HG03159 (cell line): ENCODE measurements at regions not wholly inside any gene's neighbourhood (a gene's known extent, or its start where the extent isn't known, plus 50 kb on each side); places are given as distances from the start of the nearest gene placed in this dataset.

ENCODE experiments used
- ATAC-seq: cut with Tn5 transposase; IDR thresholded peaks from one replicate; pipeline ENCODE4 v1.9.1; 2021; ENCODE audit warnings: mild to moderate bottlenecking, moderate library complexity; ENCODE audit not compliant: unreplicated experiment

- ATAC-seq = no peak
Observed at GRCh38 chr17:15048933-15049794, 216.0 kb downstream of the PMP22 start.

- ATAC-seq = no peak
Observed at GRCh38 chr17:15048381-15048780, 216.7 kb downstream of the PMP22 start.

- ATAC-seq = no peak
Observed at GRCh38 chr17:15042311-15042710, 222.8 kb downstream of the PMP22 start.

- ATAC-seq = no peak
Observed at GRCh38 chr17:15039366-15039765, 225.8 kb downstream of the PMP22 start.

GRCh38 chr17:15038656-15039055 is 226.5 kb downstream of the PMP22 start:
- ATAC-seq = no peak

GRCh38 chr17:15036238-15036637 is 228.9 kb downstream of the PMP22 start:
- ATAC-seq = no peak

GRCh38 chr17:15031975-15032374 is 233.2 kb downstream of the PMP22 start:
- ATAC-seq = no peak

- ATAC-seq = no peak
Observed at GRCh38 chr17:15029469-15029868, 235.7 kb downstream of the PMP22 start.

GRCh38 chr17:15027853-15028252 is 237.3 kb downstream of the PMP22 start:
- no peak for ATAC-seq

- ATAC-seq = no peak
Observed at GRCh38 chr17:15026088-15026487, 239.0 kb downstream of the PMP22 start.

- no peak for ATAC-seq
Observed at GRCh38 chr17:15023589-15024336, 241.4 kb downstream of the PMP22 start.

- no peak for ATAC-seq
Observed at GRCh38 chr17:15019158-15019557, 246.0 kb downstream of the PMP22 start.

GRCh38 chr17:15012351-15012980 is 252.7 kb downstream of the PMP22 start:
- no peak for ATAC-seq

- ATAC-seq = no peak
Observed at GRCh38 chr17:15009087-15009486, 256.0 kb downstream of the PMP22 start.

GRCh38 chr17:15007147-15007553 is 258.0 kb downstream of the PMP22 start:
- ATAC-seq = no peak

- no peak for ATAC-seq
Observed at GRCh38 chr17:15006421-15007128, 258.6 kb downstream of the PMP22 start.

- ATAC-seq = no peak
Observed at GRCh38 chr17:15000661-15001060, 264.5 kb downstream of the PMP22 start.

- ATAC-seq = no peak
Observed at GRCh38 chr17:14997290-14997689, 267.8 kb downstream of the PMP22 start.

GRCh38 chr17:14986127-14986526 is 279.0 kb downstream of the PMP22 start:
- no peak for ATAC-seq

GRCh38 chr17:14972844-14973243 is 292.3 kb downstream of the PMP22 start:
- ATAC-seq = no peak

GRCh38 chr17:14971054-14971453 is 294.1 kb downstream of the PMP22 start:
- ATAC-seq = no peak
